Esophagus squamous epithelium (tissue), 4 donors: ENCODE measurements at regions not wholly inside any gene's neighbourhood (a gene's known extent, or its start where the extent isn't known, plus 50 kb on each side); places are given as distances from the start of the nearest gene placed in this dataset.

Experiments
- CTCF ChIP-seq, 6 experiments: fragments of 450-650 bp in 4 of 6; fragments of 200-600 bp in 2 of 6; sonication (generic) in 2 of 6; IDR thresholded peaks; one replicate each; pipeline ENCODE4 v1.5.1; 2016 to 2019; ENCODE audit warnings: antibody characterized with exemption in 6 of 6, mild to moderate bottlenecking in 4 of 6, moderate library complexity in 4 of 6
- POLR2A ChIP-seq, 4 donors: fragments of 450-650 bp; IDR thresholded peaks; one replicate each; pipeline ENCODE4 v1.6.1; 2017; ENCODE audit warnings: antibody characterized with exemption in 4 of 4, mild to moderate bottlenecking in 4 of 4, moderate library complexity in 3 of 4

- TF ChIP-seq POLR2A (IDR thresholded peaks at IDR 0.05) (no peak), CTCF (IDR thresholded peaks at IDR 0.05) (no peak)
Measured at GRCh38 chr7:21356616-21357015, 71.3 kb upstream of the SP4 start.
